ENCODE measurements at regions not wholly inside any gene's neighbourhood (a gene's known extent, or its start where the extent isn't known, plus 50 kb on each side); places are given as distances from the start of the nearest gene placed in this dataset.

DNA sequence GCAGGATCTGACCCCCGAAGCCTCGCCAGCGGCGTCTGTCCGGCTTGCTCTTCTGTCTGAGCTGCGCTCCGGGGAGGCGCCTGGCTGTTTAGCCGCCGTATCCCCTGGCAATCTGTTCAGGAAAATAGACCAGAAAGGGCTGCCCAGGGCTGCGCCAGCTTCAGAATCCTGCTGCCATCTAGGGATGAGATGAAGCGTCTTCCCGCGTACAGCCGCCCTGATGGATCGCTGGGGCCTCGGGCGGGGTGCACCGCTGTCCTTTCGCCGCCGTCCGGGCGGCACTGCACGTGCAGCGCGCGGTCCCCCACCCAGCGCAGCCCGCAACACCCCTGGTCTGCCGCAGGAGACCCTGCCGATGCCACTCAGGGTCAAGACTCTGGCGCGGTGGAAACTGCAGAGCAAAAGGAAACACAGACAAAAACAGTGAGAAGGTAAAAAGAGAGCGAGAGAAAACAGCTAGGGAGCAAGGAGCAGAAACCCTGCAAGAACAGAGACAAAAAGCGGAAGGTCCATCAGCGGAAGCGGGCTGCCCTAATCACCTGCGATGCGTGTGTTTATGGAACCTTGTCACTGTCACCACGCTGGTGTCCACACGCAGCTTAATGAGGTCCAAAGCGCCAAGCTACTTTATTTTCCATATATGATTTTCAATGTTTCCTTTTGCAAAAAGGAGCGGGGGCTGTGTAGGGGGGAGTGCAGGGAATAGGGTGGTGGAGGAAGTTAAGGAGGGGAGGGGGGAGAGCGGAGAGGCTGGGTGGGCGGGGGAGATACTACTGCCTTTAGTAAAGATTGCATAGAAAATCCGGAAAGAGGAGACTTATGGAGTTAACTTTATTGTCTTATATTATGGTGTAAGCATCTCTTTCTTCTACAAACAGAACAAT is 2113.3 kb upstream of the PIK3C3 start:
- TF ChIP-seq ZNF384 (IDR thresholded peaks at IDR 0.05) (no peak), TARDBP (IDR thresholded peaks at IDR 0.05) (no peak), NFRKB (IDR thresholded peaks at IDR 0.05) (no peak), BHLHE40 (IDR thresholded peaks at IDR 0.05; ENCODE audit: borderline replicate concordance) (no peak), LEF1 (IDR thresholded peaks at IDR 0.05; ENCODE audit: borderline replicate concordance) (no peak), FOXM1 (IDR thresholded peaks at IDR 0.05; ENCODE audit: borderline replicate concordance) (no peak), HDGF (IDR thresholded peaks at IDR 0.05; ENCODE audit: borderline replicate concordance) (no peak), SP1 (IDR thresholded peaks at IDR 0.05) (no peak), SUZ12 (IDR thresholded peaks at IDR 0.05) (no peak), FOXK2 (IDR thresholded peaks at IDR 0.05) (no peak), ELF4 (IDR thresholded peaks at IDR 0.05) (no peak), FOXA1 (IDR thresholded peaks at IDR 0.05) (no peak), CTBP1 (IDR thresholded peaks at IDR 0.05; ENCODE audit: borderline replicate concordance) (peak; percentile 21; the same call in 1 of the 2 replicates)
- TF ChIP-seq, protein P1, sequence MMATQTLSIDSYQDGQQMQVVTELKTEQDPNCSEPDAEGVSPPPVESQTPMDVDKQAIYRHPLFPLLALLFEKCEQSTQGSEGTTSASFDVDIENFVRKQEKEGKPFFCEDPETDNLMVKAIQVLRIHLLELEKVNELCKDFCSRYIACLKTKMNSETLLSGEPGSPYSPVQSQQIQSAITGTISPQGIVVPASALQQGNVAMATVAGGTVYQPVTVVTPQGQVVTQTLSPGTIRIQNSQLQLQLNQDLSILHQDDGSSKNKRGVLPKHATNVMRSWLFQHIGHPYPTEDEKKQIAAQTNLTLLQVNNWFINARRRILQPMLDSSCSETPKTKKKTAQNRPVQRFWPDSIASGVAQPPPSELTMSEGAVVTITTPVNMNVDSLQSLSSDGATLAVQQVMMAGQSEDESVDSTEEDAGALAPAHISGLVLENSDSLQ (IDR thresholded peaks at IDR 0.05) = no peak

Measured in HEK293T (cell line).